Neural progenitor cell (in vitro differentiated cells): ENCODE measurements at regions not wholly inside any gene's neighbourhood (a gene's known extent, or its start where the extent isn't known, plus 50 kb on each side); places are given as distances from the start of the nearest gene placed in this dataset.

Source experiments
- EZH2 ChIP-seq: fragments of 200-600 bp; sonication (generic); IDR thresholded peaks from 2 replicates; pipeline ENCODE4 v1.6.1; 2017; ENCODE audit warnings: antibody characterized with exemption, mild to moderate bottlenecking, moderate library complexity
- EZH2phosphoT487 ChIP-seq: fragments of 200-600 bp; sonication (generic); IDR thresholded peaks from 2 replicates; pipeline ENCODE4 v1.6.1; 2017; ENCODE audit warnings: antibody characterized with exemption
- TF ChIP-seq, protein P1 (sequence below): fragments of 200-600 bp; sonication (generic); IDR thresholded peaks from 2 replicates; pipeline ENCODE4 v1.5.1; 2017; ENCODE audit warnings: antibody characterized with exemption, mild to moderate bottlenecking

DNA sequence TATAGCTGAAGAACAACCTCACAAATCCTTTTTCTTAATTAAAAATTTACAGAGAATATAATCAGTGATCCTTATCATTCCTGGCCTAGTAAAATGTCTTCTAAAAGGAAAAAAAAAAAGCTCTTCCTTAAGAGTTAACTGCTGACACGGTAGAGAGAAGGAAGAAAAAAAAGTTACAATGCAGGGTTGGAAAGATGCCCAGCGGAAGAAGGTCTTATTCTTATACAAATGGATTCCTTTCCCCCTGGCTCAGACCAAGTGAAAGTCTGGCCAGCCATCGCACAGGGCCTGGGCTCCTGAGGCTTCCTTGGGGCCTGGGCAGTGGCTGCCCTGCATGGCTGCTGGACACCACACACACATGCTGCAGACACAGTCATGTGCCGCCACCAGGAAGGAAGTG, 688.6 kb downstream of the TENT5A start:
- TF ChIP-seq, protein P1, sequence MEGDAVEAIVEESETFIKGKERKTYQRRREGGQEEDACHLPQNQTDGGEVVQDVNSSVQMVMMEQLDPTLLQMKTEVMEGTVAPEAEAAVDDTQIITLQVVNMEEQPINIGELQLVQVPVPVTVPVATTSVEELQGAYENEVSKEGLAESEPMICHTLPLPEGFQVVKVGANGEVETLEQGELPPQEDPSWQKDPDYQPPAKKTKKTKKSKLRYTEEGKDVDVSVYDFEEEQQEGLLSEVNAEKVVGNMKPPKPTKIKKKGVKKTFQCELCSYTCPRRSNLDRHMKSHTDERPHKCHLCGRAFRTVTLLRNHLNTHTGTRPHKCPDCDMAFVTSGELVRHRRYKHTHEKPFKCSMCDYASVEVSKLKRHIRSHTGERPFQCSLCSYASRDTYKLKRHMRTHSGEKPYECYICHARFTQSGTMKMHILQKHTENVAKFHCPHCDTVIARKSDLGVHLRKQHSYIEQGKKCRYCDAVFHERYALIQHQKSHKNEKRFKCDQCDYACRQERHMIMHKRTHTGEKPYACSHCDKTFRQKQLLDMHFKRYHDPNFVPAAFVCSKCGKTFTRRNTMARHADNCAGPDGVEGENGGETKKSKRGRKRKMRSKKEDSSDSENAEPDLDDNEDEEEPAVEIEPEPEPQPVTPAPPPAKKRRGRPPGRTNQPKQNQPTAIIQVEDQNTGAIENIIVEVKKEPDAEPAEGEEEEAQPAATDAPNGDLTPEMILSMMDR, result no peak
- no peak for TF ChIP-seq EZH2
- TF ChIP-seq EZH2phosphoT487, result no peak
